ENCODE measurements at regions not wholly inside any gene's neighbourhood (a gene's known extent, or its start where the extent isn't known, plus 50 kb on each side); places are given as distances from the start of the nearest gene placed in this dataset.
A peak's percentile ranks its signal among the peaks of the same experiment; 100 is the strongest.

GRCh38 chr10:113369365-113369694 is 183.5 kb upstream of the HABP2 start:
- Histone ChIP-seq H3K4me3 (ENCODE audit: low read depth, low read length) (no peak overlapping the region), H3K4me1 (ENCODE audit: control insufficient read depth, insufficient read depth, low read length) (peaks cover 9% of the 10 kb centered on the region; the same call in 1 of the 2 replicates), H3K9me3 (ENCODE audit: control insufficient read depth, insufficient read depth, low read depth, low read length) (no peaks in the 10 kb centered on the region), H3K27ac (ENCODE audit: extremely low read depth, low read depth, low read length) (no peak overlapping the region), H3K36me3 (ENCODE audit: control insufficient read depth in 2 of 2, insufficient read depth in 1 of 2, low read length in 2 of 2) (no peaks in the 10 kb centered on the region)
- CTCF ChIA-PET, result interaction anchor here (0.6 kb wide), 2 partner anchors 631 to 696 kb away, joined by 3 read pairs; no protein-coding TSS in a partner anchor
- TF ChIP-seq ZIC2 (tag by site-specific recombination; IDR thresholded peaks at IDR 0.05) (peak; percentile 22; the same call in 1 of the 2 replicates), REPIN1 (tag by site-specific recombination; IDR thresholded peaks at IDR 0.05; ENCODE audit: low read depth) (no peak), ZNF114 (tag by site-specific recombination; IDR thresholded peaks at IDR 0.05) (no peak), ZBTB8A (tag by site-specific recombination; IDR thresholded peaks at IDR 0.05) (peak; percentile 42), ZNF112 (tag by site-specific recombination; IDR thresholded peaks at IDR 0.05) (no peak)
- TF ChIP-seq, protein P1, sequence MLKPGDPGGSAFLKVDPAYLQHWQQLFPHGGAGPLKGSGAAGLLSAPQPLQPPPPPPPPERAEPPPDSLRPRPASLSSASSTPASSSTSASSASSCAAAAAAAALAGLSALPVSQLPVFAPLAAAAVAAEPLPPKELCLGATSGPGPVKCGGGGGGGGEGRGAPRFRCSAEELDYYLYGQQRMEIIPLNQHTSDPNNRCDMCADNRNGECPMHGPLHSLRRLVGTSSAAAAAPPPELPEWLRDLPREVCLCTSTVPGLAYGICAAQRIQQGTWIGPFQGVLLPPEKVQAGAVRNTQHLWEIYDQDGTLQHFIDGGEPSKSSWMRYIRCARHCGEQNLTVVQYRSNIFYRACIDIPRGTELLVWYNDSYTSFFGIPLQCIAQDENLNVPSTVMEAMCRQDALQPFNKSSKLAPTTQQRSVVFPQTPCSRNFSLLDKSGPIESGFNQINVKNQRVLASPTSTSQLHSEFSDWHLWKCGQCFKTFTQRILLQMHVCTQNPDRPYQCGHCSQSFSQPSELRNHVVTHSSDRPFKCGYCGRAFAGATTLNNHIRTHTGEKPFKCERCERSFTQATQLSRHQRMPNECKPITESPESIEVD (tag by site-specific recombination; IDR thresholded peaks at IDR 0.05), result 0 out of 2 replicates have a peak, but pooled peaks have one; percentile 20
- POLR2A ChIA-PET, result no interaction called here

DNA sequence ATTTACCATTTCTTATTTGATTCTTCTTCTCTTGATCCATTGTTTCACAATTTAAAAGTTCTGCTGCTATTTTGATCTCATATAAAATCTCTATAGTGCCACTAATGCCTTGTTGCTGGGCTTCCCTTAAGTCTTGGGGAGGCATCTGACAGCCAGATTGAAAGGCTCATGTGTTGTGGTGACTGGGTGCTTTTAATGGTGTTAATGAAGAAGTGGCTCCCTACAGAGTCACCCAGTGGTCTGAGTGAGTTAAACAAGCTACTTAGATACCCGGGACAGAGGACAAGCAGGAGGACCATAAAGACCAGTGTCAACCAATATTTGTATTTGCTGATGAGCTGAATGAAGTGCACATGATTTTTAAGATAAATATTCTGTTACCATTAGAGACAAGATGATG is 176.4 kb upstream of the HABP2 start:
- ChIA-PET CTCF (interaction anchor here (0.9 to 1.0 kb wide), 2 partner anchors 9 kb away, joined by 3 to 5 read pairs; no protein-coding TSS in a partner anchor), POLR2A (no interaction called here)
- Histone ChIP-seq H3K4me1 (ENCODE audit: control insufficient read depth, insufficient read depth, low read length) (no peaks in the 10 kb centered on the region), H3K9me3 (ENCODE audit: control insufficient read depth, insufficient read depth, low read depth, low read length) (no peaks in the 10 kb centered on the region), H3K4me3 (ENCODE audit: low read depth, low read length) (no peak overlapping the region), H3K36me3 (ENCODE audit: control insufficient read depth in 2 of 2, insufficient read depth in 1 of 2, low read length in 2 of 2) (no peaks in the 10 kb centered on the region), H3K27ac (ENCODE audit: extremely low read depth, low read depth, low read length) (no peak overlapping the region)
- no peak for TF ChIP-seq SCRT1 (tag by site-specific recombination; IDR thresholded peaks at IDR 0.05; ENCODE audit: borderline replicate concordance)
- TF ChIP-seq, protein P2, sequence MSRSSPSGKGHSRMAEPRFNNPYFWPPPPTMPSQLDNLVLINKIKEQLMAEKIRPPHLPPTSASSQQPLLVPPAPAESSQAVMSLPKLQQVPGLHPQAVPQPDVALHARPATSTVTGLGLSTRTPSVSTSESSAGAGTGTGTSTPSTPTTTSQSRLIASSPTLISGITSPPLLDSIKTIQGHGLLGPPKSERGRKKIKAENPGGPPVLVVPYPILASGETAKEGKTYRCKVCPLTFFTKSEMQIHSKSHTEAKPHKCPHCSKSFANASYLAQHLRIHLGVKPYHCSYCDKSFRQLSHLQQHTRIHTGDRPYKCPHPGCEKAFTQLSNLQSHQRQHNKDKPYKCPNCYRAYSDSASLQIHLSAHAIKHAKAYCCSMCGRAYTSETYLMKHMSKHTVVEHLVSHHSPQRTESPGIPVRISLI (tag by site-specific recombination; IDR thresholded peaks at IDR 0.05), result no peak

GRCh38 chr10:113379091-113379490 is 173.8 kb upstream of the HABP2 start:
- Histone ChIP-seq H3K36me3 (ENCODE audit: control insufficient read depth in 2 of 2, insufficient read depth in 1 of 2, low read length in 2 of 2) (no peaks in the 10 kb centered on the region), H3K27ac (ENCODE audit: extremely low read depth, low read depth, low read length) (no peak overlapping the region), H3K9me3 (ENCODE audit: control insufficient read depth, insufficient read depth, low read depth, low read length) (no peaks in the 10 kb centered on the region), H3K4me1 (ENCODE audit: control insufficient read depth, insufficient read depth, low read length) (no peaks in the 10 kb centered on the region; the same call in 1 of the 2 replicates), H3K4me3 (ENCODE audit: low read depth, low read length) (no peak overlapping the region)
- POLR2A ChIA-PET, result no interaction called here
- no peak for TF ChIP-seq GLIS2 (tag by site-specific recombination; IDR thresholded peaks at IDR 0.05)
- no peak for TF ChIP-seq ZNF423 (tag by site-specific recombination; IDR thresholded peaks at IDR 0.05)
- no peak for TF ChIP-seq PRDM4 (tag by site-specific recombination; IDR thresholded peaks at IDR 0.05)
- TF ChIP-seq ZNF626 (tag by site-specific recombination; IDR thresholded peaks at IDR 0.05), result no peak
- TF ChIP-seq ZNF514 (tag by site-specific recombination; IDR thresholded peaks at IDR 0.05), result no peak
- TF ChIP-seq KLF7 (tag by site-specific recombination; IDR thresholded peaks at IDR 0.05; ENCODE audit: borderline replicate concordance), result no peak
- no peak for TF ChIP-seq ZNF140 (tag by site-specific recombination; IDR thresholded peaks at IDR 0.05)
- no peak for TF ChIP-seq ZNF843 (tag by site-specific recombination; IDR thresholded peaks at IDR 0.05)
- TF ChIP-seq ZNF223 (tag by site-specific recombination; IDR thresholded peaks at IDR 0.05), result no peak
- no peak for TF ChIP-seq ZNF549 (tag by site-specific recombination; IDR thresholded peaks at IDR 0.05)
- TF ChIP-seq KLF16 (tag by site-specific recombination; IDR thresholded peaks at IDR 0.05), result no peak
- TF ChIP-seq ZNF670 (tag by site-specific recombination; IDR thresholded peaks at IDR 0.05; ENCODE audit: low read depth), result no peak
- no peak for TF ChIP-seq ZNF280C (tag by site-specific recombination; IDR thresholded peaks at IDR 0.05)
- no peak for TF ChIP-seq REPIN1 (tag by site-specific recombination; IDR thresholded peaks at IDR 0.05; ENCODE audit: low read depth)
- no peak for TF ChIP-seq ZNF76 (tag by site-specific recombination; IDR thresholded peaks at IDR 0.05; ENCODE audit: borderline replicate concordance, low read depth)
- TF ChIP-seq ZNF138 (tag by site-specific recombination; IDR thresholded peaks at IDR 0.05; ENCODE audit: borderline replicate concordance), result no peak
- TF ChIP-seq ZNF555 (tag by site-specific recombination; conservative IDR thresholded peaks at IDR 0.05), result no peak
- TF ChIP-seq HOXD13 (CRISPR knock-in tag; IDR thresholded peaks at IDR 0.05; ENCODE audit: borderline replicate concordance), result no peak
- CTCF ChIA-PET, result no interaction called here

All from HEK293 (cell line).